KMS-11 (cell line): ENCODE measurements at regions not wholly inside any gene's neighbourhood (a gene's known extent, or its start where the extent isn't known, plus 50 kb on each side); places are given as distances from the start of the nearest gene placed in this dataset.

Experiments used
- H2AFZ ChIP-seq: fragments of 200-600 bp; sonication (generic); 2 replicates; pipeline ENCODE4 v1.6.1; 2016; ENCODE audit warnings: antibody characterized with exemption, mixed run types, low read depth
- H3K27ac ChIP-seq: fragments of 200-600 bp; sonication (generic); 2 replicates; pipeline ENCODE4 v1.6.1; 2016; ENCODE audit warnings: mild to moderate bottlenecking, mixed run types
- H3K27me3 ChIP-seq: fragments of 200-600 bp; sonication (generic); 2 replicates; pipeline ENCODE4 v1.6.1; 2017; ENCODE audit warnings: mild to moderate bottlenecking, low read depth, mixed run types, moderate library complexity; ENCODE audit not compliant: insufficient read depth
- H3K36me3 ChIP-seq: fragments of 200-600 bp; sonication (generic); 2 replicates; pipeline ENCODE4 v1.6.1; 2017; ENCODE audit warnings: mild to moderate bottlenecking, mixed run types; ENCODE audit not compliant: insufficient read depth
- H3K4me1 ChIP-seq: fragments of 200-600 bp; sonication (generic); 2 replicates; pipeline ENCODE4 v1.6.1; 2016; ENCODE audit warnings: mild to moderate bottlenecking, low read depth, mixed run types; ENCODE audit not compliant: poor library complexity, severe bottlenecking
- H3K4me2 ChIP-seq: fragments of 200-600 bp; sonication (generic); 2 replicates; pipeline ENCODE4 v1.7.0; 2016; ENCODE audit warnings: mild to moderate bottlenecking, mixed run types
- H3K4me3 ChIP-seq: fragments of 200-600 bp; sonication (generic); IDR thresholded peaks from 2 replicates; pipeline ENCODE4 v1.6.1; 2017; ENCODE audit warnings: low read depth, low read length, mixed read lengths; ENCODE audit not compliant: insufficient read depth
- H3K79me2 ChIP-seq: fragments of 200-600 bp; sonication (generic); 2 replicates; pipeline ENCODE4 v1.6.1; 2016; ENCODE audit warnings: low read depth, mixed run types; ENCODE audit not compliant: insufficient read depth
- H3K9ac ChIP-seq: fragments of 200-600 bp; sonication (generic); 2 replicates; pipeline ENCODE4 v1.6.1; 2016; ENCODE audit warnings: mild to moderate bottlenecking, mixed run types
- H4K20me1 ChIP-seq: fragments of 200-600 bp; sonication (generic); 2 replicates; pipeline ENCODE4 v1.6.1; 2016; ENCODE audit warnings: mild to moderate bottlenecking, mixed run types; ENCODE audit not compliant: insufficient read depth
- TF ChIP-seq, protein P1 (sequence below): fragments of 200-600 bp; sonication (generic); conservative IDR thresholded peaks from 2 replicates; pipeline ENCODE4 v1.6.1; 2017; ENCODE audit warnings: low read depth, mild to moderate bottlenecking, antibody characterized with exemption, low read length, moderate library complexity, mixed read lengths

DNA sequence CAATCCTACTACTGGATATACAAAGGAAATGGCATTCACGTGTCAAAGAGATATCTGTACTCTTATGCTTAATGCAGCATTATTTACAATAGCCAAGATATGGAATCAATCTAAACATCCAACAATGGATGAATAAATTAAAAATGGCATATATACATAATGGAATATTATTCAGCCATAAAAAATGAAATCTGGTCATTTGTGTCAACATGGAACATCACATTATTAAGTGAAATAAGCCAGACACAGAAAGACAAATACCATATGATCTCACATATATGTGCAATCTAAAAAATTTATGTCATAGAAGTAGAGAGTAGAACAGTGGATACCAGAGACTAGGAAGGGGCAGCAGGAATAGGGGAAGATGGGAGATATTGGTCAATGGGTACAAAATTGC, 228.8 kb upstream of the TBX3 start:
- Histone ChIP-seq H3K9ac (no peak overlapping the region), H3K27me3 (no peaks in the 10 kb centered on the region), H4K20me1 (no peaks in the 10 kb centered on the region), H3K36me3 (no peaks in the 10 kb centered on the region), H3K27ac (no peak overlapping the region), H3K4me1 (no peaks in the 10 kb centered on the region), H2AFZ (no peak overlapping the region), H3K4me2 (no peak overlapping the region), H3K4me3 (no peak overlapping the region), H3K79me2 (no peaks in the 10 kb centered on the region)
- TF ChIP-seq, protein P1, sequence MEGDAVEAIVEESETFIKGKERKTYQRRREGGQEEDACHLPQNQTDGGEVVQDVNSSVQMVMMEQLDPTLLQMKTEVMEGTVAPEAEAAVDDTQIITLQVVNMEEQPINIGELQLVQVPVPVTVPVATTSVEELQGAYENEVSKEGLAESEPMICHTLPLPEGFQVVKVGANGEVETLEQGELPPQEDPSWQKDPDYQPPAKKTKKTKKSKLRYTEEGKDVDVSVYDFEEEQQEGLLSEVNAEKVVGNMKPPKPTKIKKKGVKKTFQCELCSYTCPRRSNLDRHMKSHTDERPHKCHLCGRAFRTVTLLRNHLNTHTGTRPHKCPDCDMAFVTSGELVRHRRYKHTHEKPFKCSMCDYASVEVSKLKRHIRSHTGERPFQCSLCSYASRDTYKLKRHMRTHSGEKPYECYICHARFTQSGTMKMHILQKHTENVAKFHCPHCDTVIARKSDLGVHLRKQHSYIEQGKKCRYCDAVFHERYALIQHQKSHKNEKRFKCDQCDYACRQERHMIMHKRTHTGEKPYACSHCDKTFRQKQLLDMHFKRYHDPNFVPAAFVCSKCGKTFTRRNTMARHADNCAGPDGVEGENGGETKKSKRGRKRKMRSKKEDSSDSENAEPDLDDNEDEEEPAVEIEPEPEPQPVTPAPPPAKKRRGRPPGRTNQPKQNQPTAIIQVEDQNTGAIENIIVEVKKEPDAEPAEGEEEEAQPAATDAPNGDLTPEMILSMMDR, result no peak

DNA sequence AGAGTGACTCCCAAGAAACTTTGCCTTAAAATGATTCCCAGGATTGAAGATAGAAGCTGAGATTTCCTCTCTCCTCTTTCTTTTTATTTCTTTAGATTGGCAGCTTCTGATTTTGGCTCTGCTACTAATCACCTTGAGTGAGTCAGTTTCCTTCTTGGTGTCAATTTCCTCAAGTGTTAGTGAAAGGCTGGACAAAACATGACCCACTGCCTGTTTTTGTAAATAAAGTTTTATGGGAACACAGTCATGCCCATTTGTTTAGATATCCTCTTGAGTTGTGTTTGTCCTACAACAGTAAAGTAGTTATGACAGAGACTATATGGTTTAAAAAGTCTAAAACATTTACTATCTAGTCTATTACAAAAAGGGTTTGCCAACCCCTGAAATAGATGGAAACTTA, 227.2 kb upstream of the TBX3 start:
- Histone ChIP-seq H3K79me2 (no peaks in the 10 kb centered on the region), H3K36me3 (no peaks in the 10 kb centered on the region), H3K9ac (no peak overlapping the region), H2AFZ (no peak overlapping the region), H4K20me1 (no peaks in the 10 kb centered on the region), H3K4me3 (no peak overlapping the region), H3K27me3 (no peaks in the 10 kb centered on the region), H3K4me1 (no peaks in the 10 kb centered on the region), H3K27ac (no peak overlapping the region), H3K4me2 (no peak overlapping the region)
- TF ChIP-seq, protein P1, result no peak

DNA sequence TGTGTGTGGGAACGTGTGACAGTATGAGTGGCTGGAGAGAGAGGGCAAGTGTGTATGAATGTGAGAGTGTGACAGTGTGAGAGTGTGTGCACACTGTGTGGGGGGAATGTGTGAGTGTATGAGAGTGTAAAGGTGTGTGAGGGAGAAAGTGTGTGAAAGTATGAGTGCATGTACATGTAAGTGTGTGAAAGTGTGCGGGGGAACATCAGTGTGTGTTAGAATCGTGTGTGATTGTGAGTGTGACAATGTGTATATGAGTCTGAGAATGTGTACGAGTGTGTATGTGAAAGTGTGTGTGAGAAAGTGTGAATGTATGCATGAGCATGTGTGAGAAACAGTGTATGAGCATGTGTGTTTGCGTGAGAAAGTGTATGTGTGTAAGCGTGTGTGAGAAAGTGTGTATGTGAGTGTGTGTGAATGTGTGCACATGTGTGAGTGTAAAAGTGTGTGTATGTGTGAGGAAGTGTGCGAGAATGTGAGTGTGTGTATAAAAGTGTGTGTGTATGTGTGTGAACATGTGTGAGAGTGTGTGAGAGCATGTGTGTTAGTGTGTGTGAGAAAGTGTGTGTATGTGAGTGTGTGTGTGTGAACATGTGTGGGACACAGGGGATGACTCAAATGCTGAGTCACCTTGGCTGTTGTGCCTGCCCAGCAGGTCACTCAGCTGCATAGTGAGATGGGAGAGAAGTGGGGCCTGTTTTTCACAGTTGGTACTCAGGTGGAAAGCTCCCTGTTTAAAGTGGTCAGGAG, 220.5 kb upstream of the TBX3 start:
- Histone ChIP-seq H3K4me1 (no peaks in the 10 kb centered on the region), H3K9ac (no peak overlapping the region), H3K27ac (no peak overlapping the region), H4K20me1 (no peaks in the 10 kb centered on the region), H3K36me3 (no peaks in the 10 kb centered on the region), H3K27me3 (no peaks in the 10 kb centered on the region), H3K79me2 (no peaks in the 10 kb centered on the region), H3K4me2 (no peak overlapping the region), H2AFZ (no peak overlapping the region), H3K4me3 (no peak overlapping the region)
- TF ChIP-seq, protein P1, result no peak

DNA sequence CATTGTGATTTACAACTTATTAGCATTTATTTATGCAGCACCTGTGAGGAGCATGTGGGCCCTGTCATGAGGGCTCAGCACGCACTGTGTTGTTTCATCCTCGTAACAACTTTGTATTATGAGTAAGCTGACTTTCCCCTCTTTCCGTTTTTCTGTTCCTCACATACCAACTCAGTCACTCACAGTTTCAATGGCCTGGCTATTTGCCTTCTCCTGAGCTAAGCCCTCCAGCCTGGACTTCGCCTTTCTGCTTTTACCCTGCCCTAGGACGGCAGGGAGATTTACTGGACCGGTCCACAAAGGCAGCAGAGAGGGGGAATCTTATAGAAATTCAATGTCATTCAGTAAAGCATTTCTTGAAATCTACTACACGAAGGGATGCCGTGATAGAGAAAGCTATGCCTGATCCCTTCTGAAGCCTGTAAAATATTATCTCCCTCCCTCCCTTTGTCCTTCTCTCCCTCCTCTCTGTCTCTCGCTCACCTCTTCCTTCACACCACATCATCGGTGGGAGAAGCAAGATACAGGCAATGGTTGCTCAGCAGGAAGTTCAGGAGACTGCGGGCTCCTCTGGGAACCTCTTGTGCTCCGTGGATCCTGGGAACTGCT, 219.2 kb upstream of the TBX3 start:
- Histone ChIP-seq H4K20me1 (no peaks in the 10 kb centered on the region), H3K36me3 (no peaks in the 10 kb centered on the region), H3K79me2 (no peaks in the 10 kb centered on the region), H3K4me2 (no peak overlapping the region), H3K4me1 (no peaks in the 10 kb centered on the region), H3K27me3 (no peaks in the 10 kb centered on the region), H3K4me3 (no peak overlapping the region), H3K27ac (no peak overlapping the region), H2AFZ (no peak overlapping the region), H3K9ac (no peak overlapping the region)
- TF ChIP-seq, protein P1, result no peak
